ENCODE measurements at regions not wholly inside any gene's neighbourhood (a gene's known extent, or its start where the extent isn't known, plus 50 kb on each side); places are given as distances from the start of the nearest gene placed in this dataset.

DNA sequence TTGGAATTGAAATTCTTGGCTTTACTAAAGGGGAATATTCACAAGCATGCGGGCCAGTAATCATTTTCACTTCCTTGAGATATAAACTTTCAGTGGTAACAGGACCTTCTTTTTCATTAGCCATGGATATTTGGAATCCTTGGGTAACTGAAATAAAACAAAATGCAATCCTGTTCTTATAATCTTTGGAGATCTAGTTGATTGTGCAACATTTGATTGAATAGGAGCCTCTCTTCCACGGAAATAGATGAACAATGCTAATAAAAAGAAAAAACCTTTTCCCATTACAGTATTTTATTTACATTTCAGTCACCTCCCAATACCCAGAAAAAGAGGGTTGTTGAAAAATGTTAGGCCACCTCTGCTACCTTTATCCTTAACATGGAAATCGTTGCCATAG is 225.6 kb downstream of the MAP2K6 start:
- no peaks in the 10 kb centered on the region for H3K9me3 ChIP-seq (ENCODE audit: low read length)
- no peak overlapping the region for H2AFZ ChIP-seq (ENCODE audit: low read depth, low read length)
- H3K4me1 ChIP-seq (ENCODE audit: insufficient read depth, low read length) = peaks cover 10% of the 10 kb centered on the region
- no peaks in the 10 kb centered on the region for H3K36me3 ChIP-seq (ENCODE audit: insufficient read depth, low read length)
- H3K27me3 ChIP-seq (ENCODE audit: insufficient read depth, low read length) = no peaks in the 10 kb centered on the region
- no peak overlapping the region for H3K4me3 ChIP-seq (ENCODE audit: low read length)

DNA sequence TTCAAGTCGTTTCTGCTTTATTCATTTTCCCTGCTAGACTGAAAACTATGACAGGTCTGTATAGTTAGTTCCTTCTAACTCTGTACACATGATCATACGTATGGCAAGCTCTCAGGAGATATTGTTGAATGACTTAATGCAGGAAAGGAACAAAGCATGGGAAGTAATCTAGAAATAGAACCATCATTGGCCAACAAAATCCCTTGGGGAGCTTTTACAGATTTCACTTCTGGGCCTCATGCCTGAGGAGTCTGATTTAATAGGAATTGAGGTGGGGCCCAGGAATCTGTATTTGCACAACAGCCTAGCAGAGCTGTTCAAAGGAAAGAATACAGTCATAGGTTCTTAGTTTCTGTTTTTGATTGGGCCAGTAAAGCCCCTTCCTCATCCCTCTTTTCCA is 229.2 kb downstream of the MAP2K6 start:
- no peaks in the 10 kb centered on the region for H3K27me3 ChIP-seq (ENCODE audit: insufficient read depth, low read length)
- H2AFZ ChIP-seq (ENCODE audit: low read depth, low read length) = no peak overlapping the region
- H3K9me3 ChIP-seq (ENCODE audit: low read length) = no peaks in the 10 kb centered on the region
- no peaks in the 10 kb centered on the region for H3K4me1 ChIP-seq (ENCODE audit: insufficient read depth, low read length)
- H3K4me3 ChIP-seq (ENCODE audit: low read length) = no peak overlapping the region
- H3K36me3 ChIP-seq (ENCODE audit: insufficient read depth, low read length) = no peaks in the 10 kb centered on the region

DNA sequence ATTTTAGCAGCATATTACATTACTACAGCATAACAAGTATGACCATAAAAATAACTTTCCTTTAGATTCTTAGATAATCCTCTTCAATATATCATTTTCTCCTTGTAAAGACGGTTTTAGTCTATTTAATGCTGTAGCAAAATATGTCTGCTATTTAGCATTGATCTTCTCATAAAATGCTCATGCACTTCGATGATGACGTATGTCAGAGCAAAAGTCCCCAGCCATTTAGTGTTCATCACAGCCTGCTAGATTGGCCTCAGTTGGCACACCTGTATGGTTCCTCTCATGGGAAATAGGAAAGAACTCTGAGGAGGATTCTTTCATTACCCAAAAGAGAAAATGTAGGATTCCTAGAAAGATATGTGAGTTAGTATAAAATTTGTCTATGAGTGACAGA is 232.2 kb downstream of the MAP2K6 start:
- no peaks in the 10 kb centered on the region for H3K36me3 ChIP-seq (ENCODE audit: insufficient read depth, low read length)
- H3K4me3 ChIP-seq (ENCODE audit: low read length) = no peak overlapping the region
- no peaks in the 10 kb centered on the region for H3K27me3 ChIP-seq (ENCODE audit: insufficient read depth, low read length)
- no peaks in the 10 kb centered on the region for H3K9me3 ChIP-seq (ENCODE audit: low read length)
- no peaks in the 10 kb centered on the region for H3K4me1 ChIP-seq (ENCODE audit: insufficient read depth, low read length)
- no peak overlapping the region for H2AFZ ChIP-seq (ENCODE audit: low read depth, low read length)

DNA sequence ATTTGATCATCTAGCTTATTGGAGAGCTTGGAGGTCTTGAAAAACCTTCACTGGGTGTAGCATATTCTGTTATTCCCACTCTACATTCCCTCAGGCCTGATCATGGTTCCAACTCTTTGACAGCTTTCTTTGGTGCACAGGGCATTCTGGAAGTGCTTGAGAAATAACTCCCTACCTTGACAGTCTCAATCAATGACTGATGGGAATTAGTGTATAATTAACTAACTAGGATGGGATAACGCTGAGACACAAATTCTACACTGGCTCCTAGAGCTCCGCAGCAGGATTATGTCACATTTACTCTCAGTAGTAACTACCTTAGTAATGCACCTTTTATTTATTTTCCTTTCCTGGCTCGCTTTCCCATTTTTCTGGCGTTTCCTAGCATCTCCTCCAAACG is 236.4 kb downstream of the MAP2K6 start:
- Histone ChIP-seq H3K4me1 (ENCODE audit: insufficient read depth, low read length) (peaks cover 3% of the 10 kb centered on the region), H2AFZ (ENCODE audit: low read depth, low read length) (no peak overlapping the region), H3K9me3 (ENCODE audit: low read length) (peaks cover 2% of the 10 kb centered on the region), H3K27me3 (ENCODE audit: insufficient read depth, low read length) (no peaks in the 10 kb centered on the region), H3K4me3 (ENCODE audit: low read length) (no peak overlapping the region), H3K36me3 (ENCODE audit: insufficient read depth, low read length) (no peaks in the 10 kb centered on the region)

DNA sequence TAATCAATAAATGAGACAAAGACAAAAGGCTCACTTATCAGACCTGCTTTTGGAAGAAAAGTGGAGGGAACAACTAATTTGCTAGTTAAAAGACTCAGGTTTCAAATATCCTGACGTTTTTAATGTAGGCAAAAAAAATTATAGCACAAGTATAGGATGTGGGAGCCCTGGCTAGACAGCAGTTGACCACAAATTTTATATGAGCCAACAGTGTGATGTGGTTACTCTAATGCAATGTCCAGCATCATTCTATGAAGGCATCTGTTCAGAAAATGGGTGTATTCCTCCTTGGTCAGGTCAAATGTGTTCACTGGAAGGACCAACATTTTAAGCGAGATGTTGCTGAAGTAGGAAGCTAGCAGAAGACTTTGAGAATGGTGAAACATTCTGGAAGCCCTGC is 237.4 kb downstream of the MAP2K6 start:
- H3K4me1 ChIP-seq (ENCODE audit: insufficient read depth, low read length) = peaks cover 3% of the 10 kb centered on the region
- H3K36me3 ChIP-seq (ENCODE audit: insufficient read depth, low read length) = no peaks in the 10 kb centered on the region
- H3K27me3 ChIP-seq (ENCODE audit: insufficient read depth, low read length) = no peaks in the 10 kb centered on the region
- no peak overlapping the region for H2AFZ ChIP-seq (ENCODE audit: low read depth, low read length)
- H3K9me3 ChIP-seq (ENCODE audit: low read length) = peaks cover 2% of the 10 kb centered on the region
- H3K4me3 ChIP-seq (ENCODE audit: low read length) = no peak overlapping the region

DNA sequence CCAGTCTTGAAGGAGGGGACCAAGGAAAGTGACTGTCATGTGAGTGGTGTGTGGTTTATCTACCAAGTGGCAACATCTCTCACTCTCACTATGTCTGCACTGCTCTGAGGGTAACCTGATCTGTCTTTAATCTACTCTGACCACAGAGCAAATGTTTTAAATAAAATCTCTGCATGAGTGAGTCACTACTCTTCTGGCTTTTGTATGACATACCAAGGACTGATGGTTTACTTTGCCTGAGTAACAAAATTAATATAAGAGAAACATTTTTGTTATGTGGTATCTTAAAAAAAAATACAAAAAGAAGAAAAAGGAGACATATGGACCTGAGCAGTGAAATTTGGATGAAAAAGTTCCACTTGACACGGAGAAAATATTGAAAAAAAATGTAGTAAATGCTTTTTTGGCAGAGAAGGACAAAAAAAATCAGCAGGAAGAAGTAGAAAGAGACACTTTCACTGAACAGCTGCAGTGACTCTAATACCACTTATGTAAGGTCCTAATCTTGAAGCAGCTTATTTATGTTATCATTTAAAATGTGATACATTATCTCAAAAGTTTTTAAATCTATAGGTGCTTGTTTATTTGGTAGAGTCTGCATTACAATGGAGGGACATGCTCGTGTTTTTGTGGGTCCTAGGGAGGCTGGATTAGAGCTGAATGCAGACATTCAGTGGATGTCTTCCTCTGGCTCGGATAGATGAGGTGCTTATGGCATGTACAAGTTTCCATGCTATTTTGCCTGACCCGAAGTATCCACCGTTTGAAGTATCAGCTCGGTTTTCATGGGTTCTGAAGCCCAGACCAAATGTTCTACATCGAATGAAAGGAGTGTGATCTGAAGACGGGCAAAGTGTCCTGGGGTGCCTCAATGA is 240.7 kb downstream of the MAP2K6 start:
- Histone ChIP-seq H3K27me3 (ENCODE audit: insufficient read depth, low read length) (no peaks in the 10 kb centered on the region), H3K4me3 (ENCODE audit: low read length) (no peak overlapping the region), H3K4me1 (ENCODE audit: insufficient read depth, low read length) (peaks cover 3% of the 10 kb centered on the region), H2AFZ (ENCODE audit: low read depth, low read length) (no peak overlapping the region), H3K9me3 (ENCODE audit: low read length) (peaks cover 2% of the 10 kb centered on the region), H3K36me3 (ENCODE audit: insufficient read depth, low read length) (no peaks in the 10 kb centered on the region)

DNA sequence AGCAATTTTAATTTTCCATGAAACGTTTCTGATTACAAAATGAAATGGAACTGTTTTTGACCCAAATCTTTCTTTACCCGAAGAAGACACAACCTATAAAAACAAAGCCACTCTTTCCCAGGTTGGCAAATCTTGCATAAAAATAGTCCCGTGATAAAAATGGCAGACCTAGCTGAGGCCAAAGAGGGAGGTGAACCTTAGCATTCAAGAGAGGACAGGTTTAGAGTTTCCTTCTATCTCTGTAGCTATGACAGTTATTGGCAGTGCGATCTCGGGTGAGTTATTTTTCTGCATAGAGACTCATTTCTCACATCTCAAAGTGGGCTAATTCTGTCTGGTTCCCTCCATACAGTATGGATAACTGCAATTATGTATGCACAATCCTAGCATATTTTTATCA is 241.4 kb downstream of the MAP2K6 start:
- Histone ChIP-seq H3K27me3 (ENCODE audit: insufficient read depth, low read length) (no peaks in the 10 kb centered on the region), H2AFZ (ENCODE audit: low read depth, low read length) (no peak overlapping the region), H3K4me3 (ENCODE audit: low read length) (no peak overlapping the region), H3K9me3 (ENCODE audit: low read length) (peaks cover 2% of the 10 kb centered on the region), H3K36me3 (ENCODE audit: insufficient read depth, low read length) (no peaks in the 10 kb centered on the region), H3K4me1 (ENCODE audit: insufficient read depth, low read length) (peaks cover 3% of the 10 kb centered on the region)

DNA sequence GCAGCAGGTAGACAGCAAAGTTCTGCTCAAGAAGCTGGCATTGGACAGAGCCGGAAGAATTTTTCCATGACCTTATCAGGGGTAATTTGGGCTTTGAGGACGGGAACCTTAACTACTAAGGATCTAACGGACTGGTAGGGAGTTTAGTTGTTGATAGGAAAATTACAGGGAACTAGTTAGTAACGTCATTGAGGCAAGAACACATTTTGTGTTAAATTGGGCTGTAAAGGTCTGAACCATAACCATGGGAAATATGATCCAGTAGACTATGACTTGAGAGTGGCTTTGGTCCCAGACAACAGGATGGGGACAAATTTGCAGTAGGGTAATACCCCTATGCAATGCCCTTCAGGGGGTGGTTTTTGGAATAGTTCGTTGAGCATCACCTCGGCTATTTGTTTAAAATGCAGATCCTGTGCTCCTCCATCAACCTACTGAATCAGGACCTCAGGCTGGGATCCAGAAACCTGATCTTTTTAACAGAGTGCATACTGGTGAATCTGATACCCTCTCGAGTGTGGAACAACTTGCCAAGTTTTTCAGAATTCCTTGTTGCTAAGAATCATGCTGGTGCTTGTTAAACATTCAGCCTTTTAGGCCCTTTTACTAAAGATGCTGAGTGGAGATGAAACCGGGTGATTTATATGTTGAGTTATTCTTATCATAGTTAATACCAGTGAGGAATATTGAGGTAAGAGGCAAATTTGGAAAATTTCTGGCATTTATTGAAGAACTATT is 255.1 kb downstream of the MAP2K6 start:
- Histone ChIP-seq H3K27me3 (ENCODE audit: insufficient read depth, low read length) (no peaks in the 10 kb centered on the region), H3K36me3 (ENCODE audit: insufficient read depth, low read length) (no peaks in the 10 kb centered on the region), H2AFZ (ENCODE audit: low read depth, low read length) (no peak overlapping the region), H3K4me1 (ENCODE audit: insufficient read depth, low read length) (no peaks in the 10 kb centered on the region), H3K4me3 (ENCODE audit: low read length) (no peak overlapping the region), H3K9me3 (ENCODE audit: low read length) (no peaks in the 10 kb centered on the region)

DNA sequence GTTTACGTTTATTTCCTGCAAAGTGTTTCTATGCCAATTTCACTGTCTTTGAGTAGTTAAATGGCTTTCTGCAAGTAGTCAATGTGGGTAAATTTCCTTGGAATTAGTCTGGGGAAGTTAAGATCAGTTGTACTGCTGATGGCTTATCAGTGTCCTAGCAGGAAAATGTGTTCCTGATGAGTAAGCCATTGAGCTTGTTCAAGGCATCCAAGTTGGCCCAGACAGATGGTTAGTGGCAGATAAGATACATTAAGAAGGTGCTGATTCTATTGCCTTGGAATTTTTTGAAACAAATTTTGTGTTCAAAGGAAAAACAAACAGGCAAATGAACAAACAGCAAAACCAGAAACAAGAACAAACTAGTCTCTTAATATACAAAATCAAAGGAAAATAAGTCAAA is 258.4 kb downstream of the MAP2K6 start:
- H3K4me1 ChIP-seq (ENCODE audit: insufficient read depth, low read length) = no peaks in the 10 kb centered on the region

DNA sequence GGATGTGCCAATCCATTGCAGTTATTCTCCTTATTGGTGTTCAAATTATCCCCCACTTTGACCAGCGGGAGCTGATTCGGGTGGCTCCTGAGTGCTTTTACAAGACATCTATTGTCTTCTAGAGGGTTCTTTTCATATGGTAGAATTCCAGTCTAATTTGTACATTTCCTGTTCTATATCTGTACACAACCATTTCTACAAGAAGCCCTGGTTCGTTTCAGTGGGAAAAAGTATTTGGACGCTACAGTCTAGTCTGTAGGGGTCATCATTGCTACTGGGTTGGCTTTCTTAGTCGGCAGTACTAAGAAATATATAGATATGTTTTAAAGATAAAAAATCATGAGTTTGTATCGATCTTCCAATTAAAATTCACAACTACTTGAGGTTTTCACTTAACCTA is 262.6 kb downstream of the MAP2K6 start:
- Histone ChIP-seq H3K9me3 (ENCODE audit: low read length) (no peaks in the 10 kb centered on the region), H3K4me3 (ENCODE audit: low read length) (no peak overlapping the region), H3K36me3 (ENCODE audit: insufficient read depth, low read length) (no peaks in the 10 kb centered on the region), H2AFZ (ENCODE audit: low read depth, low read length) (no peak overlapping the region), H3K27me3 (ENCODE audit: insufficient read depth, low read length) (no peaks in the 10 kb centered on the region), H3K4me1 (ENCODE audit: insufficient read depth, low read length) (no peaks in the 10 kb centered on the region)

More for the DNA sequence above, 258.4 kb downstream of the MAP2K6 start:
- H3K36me3 ChIP-seq (ENCODE audit: insufficient read depth, low read length) = no peaks in the 10 kb centered on the region
- no peak overlapping the region for H3K4me3 ChIP-seq (ENCODE audit: low read length)
- no peak overlapping the region for H2AFZ ChIP-seq (ENCODE audit: low read depth, low read length)
- H3K27me3 ChIP-seq (ENCODE audit: insufficient read depth, low read length) = no peaks in the 10 kb centered on the region
- H3K9me3 ChIP-seq (ENCODE audit: low read length) = no peaks in the 10 kb centered on the region

DNA sequence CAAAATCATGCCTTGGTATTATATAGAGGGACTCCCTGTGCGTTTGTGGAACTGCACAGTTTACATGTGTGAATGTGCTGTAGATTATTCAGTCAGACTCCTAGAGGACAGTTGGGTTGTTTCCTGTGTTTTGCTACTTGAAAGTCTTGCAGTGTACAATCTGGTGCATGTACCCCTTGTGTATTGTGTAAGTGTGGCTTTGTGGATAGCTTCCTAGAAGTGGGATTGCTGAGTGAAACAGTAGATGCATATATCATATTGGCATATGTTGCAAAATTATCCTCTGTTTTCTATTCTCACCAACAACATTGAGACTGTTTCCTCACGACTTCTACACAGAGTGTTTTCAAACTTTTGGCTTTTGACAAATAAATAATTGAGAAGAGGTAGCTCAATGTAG is 263.7 kb downstream of the MAP2K6 start:
- H3K4me1 ChIP-seq (ENCODE audit: insufficient read depth, low read length) = no peaks in the 10 kb centered on the region
- no peaks in the 10 kb centered on the region for H3K27me3 ChIP-seq (ENCODE audit: insufficient read depth, low read length)
- no peaks in the 10 kb centered on the region for H3K36me3 ChIP-seq (ENCODE audit: insufficient read depth, low read length)
- no peaks in the 10 kb centered on the region for H3K9me3 ChIP-seq (ENCODE audit: low read length)
- H2AFZ ChIP-seq (ENCODE audit: low read depth, low read length) = no peak overlapping the region
- no peak overlapping the region for H3K4me3 ChIP-seq (ENCODE audit: low read length)

DNA sequence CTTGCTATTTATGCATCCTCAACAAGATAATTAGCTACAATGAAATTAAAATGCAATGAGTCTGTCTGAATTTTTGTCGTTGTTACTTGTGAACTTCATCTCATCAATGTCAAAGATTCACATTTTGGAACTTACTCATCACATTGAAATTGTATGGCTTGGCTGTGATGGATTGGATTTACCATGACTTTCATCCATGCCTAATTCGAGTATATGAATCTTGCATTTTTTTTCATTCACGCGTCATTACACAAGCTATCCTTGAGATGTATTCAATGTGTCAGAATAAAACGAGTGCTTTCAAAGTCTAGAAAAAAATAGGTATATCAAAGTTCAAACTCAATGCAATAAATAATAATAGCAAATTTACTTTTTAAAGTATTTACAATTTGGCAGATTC is 265.3 kb downstream of the MAP2K6 start:
- H3K4me1 ChIP-seq (ENCODE audit: insufficient read depth, low read length) = no peaks in the 10 kb centered on the region
- no peaks in the 10 kb centered on the region for H3K9me3 ChIP-seq (ENCODE audit: low read length)
- no peak overlapping the region for H2AFZ ChIP-seq (ENCODE audit: low read depth, low read length)

DNA sequence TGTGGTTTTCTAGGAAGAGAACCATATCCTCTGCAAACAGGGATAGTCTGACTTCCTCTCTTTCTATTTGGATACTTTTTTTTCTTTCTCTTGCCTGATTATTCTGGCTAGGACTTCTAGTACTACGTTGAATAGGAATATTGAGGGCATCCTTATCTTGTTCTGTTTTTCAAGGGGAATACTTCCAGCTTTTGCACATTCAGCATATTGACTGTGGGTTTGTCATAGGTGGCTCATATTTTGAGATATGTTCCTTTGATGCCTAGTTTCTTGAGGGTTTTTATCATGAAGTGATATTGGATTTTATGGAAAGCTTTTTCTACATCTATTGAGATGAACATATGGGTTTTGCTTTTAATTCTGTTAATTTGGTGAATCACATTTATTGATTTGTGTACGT is 269.8 kb downstream of the MAP2K6 start:
- Histone ChIP-seq H3K9me3 (ENCODE audit: low read length) (peaks cover 3% of the 10 kb centered on the region), H3K4me3 (ENCODE audit: low read length) (no peak overlapping the region), H3K4me1 (ENCODE audit: insufficient read depth, low read length) (no peaks in the 10 kb centered on the region), H3K27me3 (ENCODE audit: insufficient read depth, low read length) (no peaks in the 10 kb centered on the region), H3K36me3 (ENCODE audit: insufficient read depth, low read length) (no peaks in the 10 kb centered on the region), H2AFZ (ENCODE audit: low read depth, low read length) (no peak overlapping the region)

More for the DNA sequence above, 265.3 kb downstream of the MAP2K6 start:
- no peak overlapping the region for H3K4me3 ChIP-seq (ENCODE audit: low read length)
- no peaks in the 10 kb centered on the region for H3K36me3 ChIP-seq (ENCODE audit: insufficient read depth, low read length)
- H3K27me3 ChIP-seq (ENCODE audit: insufficient read depth, low read length) = no peaks in the 10 kb centered on the region
